ENCODE measurements at regions not wholly inside any gene's neighbourhood (a gene's known extent, or its start where the extent isn't known, plus 50 kb on each side); places are given as distances from the start of the nearest gene placed in this dataset.

GRCh38 chr15:87340370-87340769, 916.2 kb downstream of the NTRK3 start:
- no peak for TF ChIP-seq CTCF (conservative IDR thresholded peaks at IDR 0.05 in 1 of 2, IDR thresholded peaks at IDR 0.05 in 1 of 2; ENCODE audit: low read depth in 1 of 2, low read length in 2 of 2)
- TF ChIP-seq EZH2 (IDR thresholded peaks at IDR 0.05; ENCODE audit: low read length, missing control alignments): no peak
